ENCODE measurements at regions not wholly inside any gene's neighbourhood (a gene's known extent, or its start where the extent isn't known, plus 50 kb on each side); places are given as distances from the start of the nearest gene placed in this dataset.

GRCh38 chr3:18843983-18844382 lies 304.3 kb upstream of the KCNH8 start:
- in situ Hi-C loops (cut with HindIII; ENCODE audit: low pct_unique_long_range_greater_than_20kb, low sequenced_read_pairs), result no loop called here

GRCh38 chr3:18843188-18843587 lies 305.1 kb upstream of the KCNH8 start:
- in situ Hi-C loops (cut with HindIII; ENCODE audit: low pct_unique_long_range_greater_than_20kb, low sequenced_read_pairs), result no loop called here
- DNase-seq (ENCODE audit: low read depth), result no peak

More at GRCh38 chr3:18843983-18844382, 304.3 kb upstream of the KCNH8 start:
- no peak for DNase-seq (ENCODE audit: low read depth)

- in situ Hi-C loops (cut with HindIII; ENCODE audit: low pct_unique_long_range_greater_than_20kb, low sequenced_read_pairs), result no loop called here
- DNase-seq (ENCODE audit: low read depth), result no peak
Measured at GRCh38 chr3:18841422-18842343, 306.6 kb upstream of the KCNH8 start.

GRCh38 chr3:18840535-18841137 lies 307.7 kb upstream of the KCNH8 start:
- in situ Hi-C loops (cut with HindIII; ENCODE audit: low pct_unique_long_range_greater_than_20kb, low sequenced_read_pairs), result no loop called here
- no peak for DNase-seq (ENCODE audit: low read depth)

GRCh38 chr3:18838758-18839157 lies 309.6 kb upstream of the KCNH8 start:
- DNase-seq (ENCODE audit: low read depth), result no peak
- in situ Hi-C loops (cut with HindIII; ENCODE audit: low pct_unique_long_range_greater_than_20kb, low sequenced_read_pairs), result no loop called here

- no peak for DNase-seq (ENCODE audit: low read depth)
- in situ Hi-C loops (cut with HindIII; ENCODE audit: low pct_unique_long_range_greater_than_20kb, low sequenced_read_pairs), result no loop called here
Measured at GRCh38 chr3:18837137-18837755, 311.1 kb upstream of the KCNH8 start.

GRCh38 chr3:18835021-18835420 lies 313.3 kb upstream of the KCNH8 start:
- no peak for DNase-seq (ENCODE audit: low read depth)
- in situ Hi-C loops (cut with HindIII; ENCODE audit: low pct_unique_long_range_greater_than_20kb, low sequenced_read_pairs), result no loop called here

- no peak for DNase-seq (ENCODE audit: low read depth)
- in situ Hi-C loops (cut with HindIII; ENCODE audit: low pct_unique_long_range_greater_than_20kb, low sequenced_read_pairs), result no loop called here
Measured at GRCh38 chr3:18830087-18830486, 318.2 kb upstream of the KCNH8 start.

- DNase-seq (ENCODE audit: low read depth), result no peak
- in situ Hi-C loops (cut with HindIII; ENCODE audit: low pct_unique_long_range_greater_than_20kb, low sequenced_read_pairs), result no loop called here
Measured at GRCh38 chr3:18828637-18829036, 319.7 kb upstream of the KCNH8 start.

- in situ Hi-C loops (cut with HindIII; ENCODE audit: low pct_unique_long_range_greater_than_20kb, low sequenced_read_pairs), result no loop called here
- no peak for DNase-seq (ENCODE audit: low read depth)
Measured at GRCh38 chr3:18827664-18828063, 320.6 kb upstream of the KCNH8 start.

- DNase-seq (ENCODE audit: low read depth), result no peak
- in situ Hi-C loops (cut with HindIII; ENCODE audit: low pct_unique_long_range_greater_than_20kb, low sequenced_read_pairs), result no loop called here
Measured at GRCh38 chr3:18825665-18826064, 322.6 kb upstream of the KCNH8 start.

- no peak for DNase-seq (ENCODE audit: low read depth)
- in situ Hi-C loops (cut with HindIII; ENCODE audit: low pct_unique_long_range_greater_than_20kb, low sequenced_read_pairs), result no loop called here
Measured at GRCh38 chr3:18813300-18813699, 335.0 kb upstream of the KCNH8 start.

- in situ Hi-C loops (cut with HindIII; ENCODE audit: low pct_unique_long_range_greater_than_20kb, low sequenced_read_pairs), result no loop called here
- DNase-seq (ENCODE audit: low read depth), result no peak
Measured at GRCh38 chr3:18812316-18812715, 336.0 kb upstream of the KCNH8 start.

- in situ Hi-C loops (cut with HindIII; ENCODE audit: low pct_unique_long_range_greater_than_20kb, low sequenced_read_pairs), result no loop called here
- no peak for DNase-seq (ENCODE audit: low read depth)
Measured at GRCh38 chr3:18810306-18810661, 338.0 kb upstream of the KCNH8 start.

GRCh38 chr3:18809640-18810305 lies 338.5 kb upstream of the KCNH8 start:
- in situ Hi-C loops (cut with HindIII; ENCODE audit: low pct_unique_long_range_greater_than_20kb, low sequenced_read_pairs), result no loop called here
- no peak for DNase-seq (ENCODE audit: low read depth)

- DNase-seq (ENCODE audit: low read depth), result no peak
- in situ Hi-C loops (cut with HindIII; ENCODE audit: low pct_unique_long_range_greater_than_20kb, low sequenced_read_pairs), result no loop called here
Measured at GRCh38 chr3:18808429-18808828, 339.9 kb upstream of the KCNH8 start.

GRCh38 chr3:18807593-18807992 lies 340.7 kb upstream of the KCNH8 start:
- DNase-seq (ENCODE audit: low read depth), result no peak
- in situ Hi-C loops (cut with HindIII; ENCODE audit: low pct_unique_long_range_greater_than_20kb, low sequenced_read_pairs), result no loop called here

GRCh38 chr3:18806633-18807032 lies 341.7 kb upstream of the KCNH8 start:
- no peak for DNase-seq (ENCODE audit: low read depth)
- in situ Hi-C loops (cut with HindIII; ENCODE audit: low pct_unique_long_range_greater_than_20kb, low sequenced_read_pairs), result no loop called here

- no peak for DNase-seq (ENCODE audit: low read depth)
- in situ Hi-C loops (cut with HindIII; ENCODE audit: low pct_unique_long_range_greater_than_20kb, low sequenced_read_pairs), result no loop called here
Measured at GRCh38 chr3:18797378-18797777, 350.9 kb upstream of the KCNH8 start.
